GM18498 (cell line): ENCODE measurements at regions not wholly inside any gene's neighbourhood (a gene's known extent, or its start where the extent isn't known, plus 50 kb on each side); places are given as distances from the start of the nearest gene placed in this dataset.
A peak's percentile ranks its signal among the peaks of the same experiment; 100 is the strongest.

Experiments used
- ATAC-seq: cut with Tn5 transposase; IDR thresholded peaks from one replicate; pipeline ENCODE4 v1.9.1; 2021; ENCODE audit warnings: mild to moderate bottlenecking, moderate library complexity; ENCODE audit not compliant: unreplicated experiment

DNA sequence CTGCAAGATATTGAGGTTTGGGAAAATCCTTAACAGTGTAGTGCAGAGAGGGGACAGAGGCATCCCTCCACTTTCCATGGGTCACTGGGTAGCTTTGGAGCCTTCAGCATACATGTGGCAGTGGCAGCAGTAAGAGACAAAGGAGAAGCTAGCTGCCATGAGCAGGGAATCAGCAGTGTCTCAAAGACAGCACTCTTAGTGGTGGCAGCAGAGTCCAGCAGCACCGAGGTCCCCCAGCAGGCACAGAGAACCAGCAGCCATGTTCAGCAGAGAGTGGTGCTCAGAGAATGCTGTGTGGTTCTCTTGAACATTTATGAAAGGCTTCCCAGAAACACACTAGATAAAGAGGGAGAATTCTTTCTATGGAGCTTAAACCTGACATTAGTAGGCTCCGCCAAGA lies 308.5 kb downstream of the CENPC start:
- no peak for ATAC-seq

DNA sequence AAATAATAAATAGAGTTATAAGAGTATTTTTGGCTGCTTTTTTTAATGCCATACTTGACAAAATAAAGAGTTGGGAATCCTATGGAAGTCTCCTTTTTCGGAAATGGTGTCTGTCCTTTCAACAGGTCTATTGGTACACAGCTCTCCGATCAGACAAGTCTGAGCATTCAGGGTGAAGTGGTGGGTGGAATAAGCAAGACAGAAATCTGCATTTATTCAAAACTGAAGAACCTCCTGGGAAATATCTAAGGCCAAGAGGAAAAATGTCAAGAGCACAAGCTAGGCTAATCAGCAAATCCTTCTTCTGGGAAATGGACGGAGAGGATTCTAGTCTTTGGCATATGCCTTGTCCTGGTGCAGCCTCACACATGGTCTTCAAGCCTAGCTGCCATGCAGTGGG lies 309.0 kb downstream of the CENPC start:
- no peak for ATAC-seq

DNA sequence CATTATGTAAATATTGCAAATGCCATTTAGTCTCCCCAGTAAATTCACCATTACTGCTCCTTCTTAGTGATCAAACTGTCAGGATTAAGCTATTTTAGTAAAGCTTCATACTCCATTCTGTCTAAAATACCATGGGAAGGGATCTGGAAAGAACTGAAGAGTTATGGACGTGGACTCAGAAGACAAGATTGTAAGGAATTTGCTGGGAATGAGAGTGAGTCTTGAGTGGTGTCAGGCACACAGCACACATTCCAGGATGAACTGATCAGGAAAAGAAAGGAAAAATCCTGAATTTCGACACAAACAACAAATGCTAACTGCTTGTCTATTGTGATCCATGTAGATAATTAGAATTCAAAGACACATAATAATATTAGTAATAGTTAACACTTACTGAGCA lies 311.0 kb downstream of the CENPC start:
- ATAC-seq, result no peak

GRCh38 chr4:67229148-67229547 lies 316.2 kb downstream of the CENPC start:
- no peak for ATAC-seq

DNA sequence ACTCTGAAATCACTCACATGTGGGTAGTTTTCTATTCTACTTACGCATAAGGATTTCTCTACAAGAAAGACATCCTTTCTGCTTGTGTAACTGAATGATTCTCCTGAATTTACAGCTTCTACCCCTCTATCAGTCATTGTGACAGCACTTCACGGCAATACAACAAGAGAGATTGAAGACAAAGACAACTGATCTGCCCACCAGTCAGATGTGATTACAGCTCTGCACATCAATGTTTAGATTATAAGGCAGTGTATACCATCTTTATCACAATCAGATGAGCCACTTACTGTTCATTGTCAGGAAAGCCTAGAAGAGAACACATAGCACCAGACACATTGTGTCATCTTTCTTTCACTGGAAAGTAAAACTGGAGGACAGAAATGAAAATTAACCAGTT lies 324.4 kb downstream of the CENPC start:
- no peak for ATAC-seq

DNA sequence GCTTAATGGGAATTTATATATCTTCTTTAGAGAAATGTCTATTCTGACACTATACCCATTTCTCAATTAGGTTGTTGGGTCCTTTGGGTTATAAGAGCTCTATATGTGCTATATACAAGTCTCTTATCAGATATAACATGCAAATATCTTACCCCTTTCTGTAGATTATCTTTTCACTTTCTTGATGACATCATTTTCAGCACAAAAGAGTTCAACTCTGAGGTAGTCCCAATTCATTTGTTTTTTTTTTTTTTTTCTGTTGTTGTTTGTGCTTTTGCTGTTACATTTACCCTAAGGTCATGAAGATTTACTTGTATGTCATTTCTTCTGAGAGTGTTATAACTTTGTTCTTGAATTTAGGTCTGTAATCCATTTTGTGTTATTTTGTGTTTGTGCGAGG lies 326.4 kb downstream of the CENPC start:
- ATAC-seq, result no peak

- no peak for ATAC-seq
Measured at GRCh38 chr4:67207941-67208441, 337.3 kb downstream of the CENPC start.

- no peak for ATAC-seq
Measured at GRCh38 chr4:67204441-67204840, 340.9 kb downstream of the CENPC start.

- no peak for ATAC-seq
Measured at GRCh38 chr4:67201334-67201733, 344.0 kb downstream of the CENPC start.

GRCh38 chr4:67198727-67199126 lies 346.6 kb downstream of the CENPC start:
- no peak for ATAC-seq

DNA sequence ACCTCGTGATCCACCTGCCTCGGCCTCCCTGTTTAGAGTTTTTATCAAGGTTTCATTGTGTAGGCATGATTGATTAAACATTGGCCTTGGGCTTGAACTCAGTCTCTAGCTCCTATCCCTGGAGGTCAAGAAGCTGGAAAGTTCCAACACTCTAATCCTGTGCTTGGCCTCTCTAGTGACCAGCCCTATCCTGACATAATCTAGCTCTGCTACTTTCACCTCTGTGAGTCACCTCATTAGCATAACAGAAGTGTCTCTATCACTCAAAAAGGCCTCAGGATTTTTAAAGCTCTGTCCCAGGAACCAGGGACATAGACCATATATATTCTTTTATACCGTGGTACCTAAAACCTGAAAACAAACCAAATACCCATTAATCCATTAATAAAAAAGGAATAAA lies 377.5 kb downstream of the CENPC start:
- ATAC-seq, result no peak

- no peak for ATAC-seq
Measured at GRCh38 chr4:67162690-67163089, 382.6 kb downstream of the CENPC start.

GRCh38 chr4:67161311-67161710 lies 384.0 kb downstream of the CENPC start:
- ATAC-seq, result no peak

- ATAC-seq, result no peak
Measured at GRCh38 chr4:67160394-67160793, 384.9 kb downstream of the CENPC start.

- ATAC-seq, result no peak
Measured at GRCh38 chr4:67158666-67159065, 386.6 kb downstream of the CENPC start.

GRCh38 chr4:67152976-67153375 lies 392.3 kb downstream of the CENPC start:
- no peak for ATAC-seq

DNA sequence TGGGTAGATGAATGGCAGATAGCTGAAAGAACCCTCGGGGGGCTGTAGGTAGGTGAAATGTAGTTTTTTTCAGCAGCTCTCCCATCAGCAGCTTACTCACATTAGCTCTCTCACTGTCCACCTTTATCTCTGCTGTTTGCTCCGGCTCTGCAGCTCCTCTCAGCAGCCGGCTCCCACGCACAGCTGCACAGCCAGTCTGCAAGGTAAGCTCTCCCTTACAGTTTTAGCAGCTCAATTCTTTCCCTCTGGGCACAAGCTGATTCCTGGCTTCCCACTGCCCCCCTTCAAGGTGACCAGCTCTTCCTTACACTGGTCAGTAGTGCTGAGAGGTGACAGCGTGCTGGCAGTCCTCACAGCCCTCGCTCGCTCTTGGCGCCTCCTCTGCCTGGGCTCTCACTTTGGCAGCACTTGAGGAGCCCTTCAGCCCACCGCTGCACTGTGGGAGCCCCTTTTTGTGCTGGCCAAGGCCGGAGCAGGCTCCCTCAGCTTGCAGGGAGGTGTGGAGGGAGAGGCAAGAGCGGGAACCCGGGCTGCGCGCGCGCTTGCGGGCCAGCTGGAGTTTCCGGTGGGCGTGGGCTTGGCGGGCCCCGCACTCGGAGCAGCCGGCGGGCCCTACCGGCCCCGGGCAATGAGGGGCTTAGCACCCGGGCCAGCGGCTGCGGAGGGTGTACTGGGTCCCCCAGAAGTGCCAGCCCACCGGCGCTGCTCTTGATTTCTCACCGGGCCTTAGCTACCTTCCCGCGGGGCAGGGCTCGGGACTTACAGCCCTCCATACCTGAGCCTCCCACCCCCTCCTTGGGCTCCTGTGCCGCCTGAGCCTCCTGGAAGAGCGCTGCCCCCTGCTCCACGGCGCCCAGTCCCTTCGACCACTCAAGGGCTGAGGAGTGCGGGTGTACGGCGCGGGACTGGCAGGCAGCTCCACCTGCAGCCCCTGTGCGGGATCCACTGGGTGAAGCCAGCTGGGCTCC lies 393.6 kb downstream of the CENPC start:
- ATAC-seq, result no peak

GRCh38 chr4:67141586-67141985 lies 403.7 kb downstream of the CENPC start:
- no peak for ATAC-seq

GRCh38 chr4:67134616-67135015 lies 410.7 kb downstream of the CENPC start:
- no peak for ATAC-seq

- no peak for ATAC-seq
Measured at GRCh38 chr4:67133162-67133561, 412.1 kb downstream of the CENPC start.

GRCh38 chr4:67131224-67131623 lies 414.1 kb downstream of the CENPC start:
- ATAC-seq, result peak; percentile 93

DNA sequence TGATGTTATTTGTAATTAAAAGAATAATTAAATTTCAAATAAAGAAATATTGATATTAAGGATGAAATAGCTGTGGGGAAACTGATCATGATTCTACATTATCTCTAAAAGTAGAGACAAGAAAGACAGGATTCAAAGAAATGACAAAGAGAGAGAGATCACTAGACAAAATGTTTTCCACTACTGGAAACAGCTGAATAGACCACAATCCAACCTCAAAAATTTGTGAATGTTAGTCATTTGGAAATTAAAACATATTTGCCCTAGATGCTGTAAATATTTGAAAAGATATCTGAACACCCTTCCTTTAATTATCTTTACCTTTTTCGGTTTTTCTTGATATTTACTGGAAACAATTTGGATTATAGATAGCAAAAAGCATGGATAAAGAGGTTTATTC lies 414.9 kb downstream of the CENPC start:
- ATAC-seq, result no peak

- no peak for ATAC-seq
Measured at GRCh38 chr4:67126570-67126969, 418.7 kb downstream of the CENPC start.
